HCT116 (cell line): ENCODE measurements at regions not wholly inside any gene's neighbourhood (a gene's known extent, or its start where the extent isn't known, plus 50 kb on each side); places are given as distances from the start of the nearest gene placed in this dataset.

Experiments
- ATAC-seq: fragments of 200-7000 bp; cut with Tn5 transposase; 2 replicates; pipeline ENCODE4 v1.9.1; 2020; ENCODE audit warnings: mild to moderate bottlenecking, moderate library complexity
- BruUV-seq: library from RNA; stranded (reverse); fragments of 400-500 nt; replicated peaks from 2 replicates; lab custom pipeline; 2021; lab: Mats Ljungman, UMichigan
- CTCF ChIA-PET: fragments of 300-600 bp; sonication (Branson Sonifier 250); formaldehyde crosslinking; loops from one replicate; lab custom pipeline; 2021; ENCODE audit warnings: antibody characterized with exemption; lab: Charles Lee
- POLR2A ChIA-PET: fragments of 300-600, 350-600 bp; sonication (Branson Sonifier 250); formaldehyde crosslinking; loops from one replicate; lab custom pipeline; 2021; ENCODE audit warnings: antibody characterized with exemption; lab: Charles Lee
- RAD21 ChIA-PET, 2 experiments: fragments of 300-600 bp; sonication (Branson Sonifier 250); formaldehyde crosslinking; loops; one replicate each; lab custom pipeline; 2023; ENCODE audit warnings: low total read pairs in 2 of 2; ENCODE audit not compliant: uncharacterized antibody in 2 of 2, unreplicated experiment in 2 of 2, low non-redundant PET in 1 of 2; lab: Charles Lee
- DNase-seq: peaks from one replicate; pipeline ENCODE4 v3.0.0-alpha.2; 2010; ENCODE audit warnings: low read depth, low spot score
- H2AFZ ChIP-seq: fragments of 200-600 bp; shearing (Covaris generic), sonication (generic); 2 replicates; pipeline ENCODE4 v1.6.1; 2017; ENCODE audit warnings: low read depth, mixed run types, mixed read lengths, antibody characterized with exemption, low read length; ENCODE audit not compliant: poor library complexity, severe bottlenecking
- H3K27ac ChIP-seq: 2 replicates; pipeline ENCODE4 v1.5.1; 2012; ENCODE audit warnings: low read depth, low read length
- H3K27me3 ChIP-seq: fragments of 200-600 bp; sonication (generic); 2 replicates; pipeline ENCODE4 v1.6.1; 2016; ENCODE audit warnings: mixed run types, low read length, mixed read lengths; ENCODE audit not compliant: insufficient read depth
- H3K36me3 ChIP-seq, 2 experiments: fragments of 200-500 bp in 1 of 2; fragments of 200-600 bp in 1 of 2; sonication (Bioruptor generic) in 1 of 2; sonication (generic) in 1 of 2; 2 replicates each; pipeline versions ENCODE4 v1.5.1 to v1.6.1; 2014 to 2016; ENCODE audit warnings: low read length in 2 of 2, inconsistent platforms in 1 of 2, mixed read lengths in 1 of 2, mixed run types in 1 of 2; ENCODE audit not compliant: insufficient read depth in 2 of 2, control insufficient read depth in 1 of 2
- H3K4me1 ChIP-seq, 2 experiments: fragments of 200-600 bp in 1 of 2; sonication (generic) in 1 of 2; 2 replicates each; pipeline versions ENCODE4 v1.5.1 to v1.6.1; 2012 to 2017; ENCODE audit warnings: low read length in 2 of 2, inconsistent platforms in 1 of 2, mild to moderate bottlenecking in 1 of 2, mixed read lengths in 1 of 2, mixed run types in 1 of 2, moderate library complexity in 1 of 2; ENCODE audit not compliant: insufficient read depth in 2 of 2, control insufficient read depth in 1 of 2
- H3K4me2 ChIP-seq: fragments of 200-600 bp; sonication (generic); 2 replicates; pipeline ENCODE4 v1.6.1; 2017; ENCODE audit warnings: mixed run types, low read length, mixed read lengths
- H3K4me3 ChIP-seq, 2 experiments: fragments of 200-600 bp in 1 of 2; sonication (generic) in 1 of 2; replicated peaks in 1 of 2; 2 replicates each; pipeline ENCODE4 v1.5.1; 2011 to 2016; ENCODE audit warnings: low read length in 2 of 2, control low read depth in 1 of 2, low read depth in 1 of 2, mild to moderate bottlenecking in 1 of 2, mixed read lengths in 1 of 2, mixed run types in 1 of 2
- H3K79me2 ChIP-seq: fragments of 200-600 bp; sonication (generic); 2 replicates; pipeline ENCODE4 v1.6.1; 2017; ENCODE audit warnings: mild to moderate bottlenecking, mixed run types, low read length, moderate library complexity, mixed read lengths; ENCODE audit not compliant: insufficient read depth
- H3K9ac ChIP-seq: fragments of 200-600 bp; sonication (generic); 2 replicates; pipeline ENCODE4 v1.6.1; 2016; ENCODE audit warnings: low read length, mixed read lengths
- H3K9me2 ChIP-seq: fragments of 200-600 bp; sonication (generic), shearing (Covaris generic); 2 replicates; pipeline ENCODE4 v1.6.1; 2017; ENCODE audit warnings: mixed run types, mild to moderate bottlenecking, moderate library complexity; ENCODE audit not compliant: insufficient read depth
- H3K9me3 ChIP-seq, 2 experiments: fragments of 200-500 bp in 1 of 2; fragments of 200-600 bp in 1 of 2; sonication (Bioruptor generic) in 1 of 2; sonication (generic) in 1 of 2; 2 replicates each; pipeline ENCODE4 v1.6.1; 2014 to 2017; ENCODE audit warnings: low read length in 2 of 2, mixed read lengths in 2 of 2, inconsistent platforms in 1 of 2, low read depth in 1 of 2, mild to moderate bottlenecking in 1 of 2, mixed run types in 1 of 2, moderate library complexity in 1 of 2; ENCODE audit not compliant: control insufficient read depth in 1 of 2, insufficient read depth in 1 of 2
- H4K20me1 ChIP-seq: fragments of 200-600 bp; sonication (generic), shearing (Covaris generic); 2 replicates; pipeline ENCODE4 v1.6.1; 2017; ENCODE audit warnings: mixed run types, mild to moderate bottlenecking, moderate library complexity; ENCODE audit not compliant: insufficient read depth
- CBX3 ChIP-seq: IDR thresholded peaks from 2 replicates; pipeline ENCODE4 v1.6.1; 2012; ENCODE audit warnings: low read depth
- CEBPB ChIP-seq: IDR thresholded peaks from 2 replicates; pipeline ENCODE4 v1.6.1; 2012; ENCODE audit warnings: low read depth
- EGR1 ChIP-seq: IDR thresholded peaks from 2 replicates; pipeline ENCODE4 v1.6.1; 2012; ENCODE audit warnings: low read depth
- EZH2 ChIP-seq: fragments of 200-600 bp; sonication (generic); IDR thresholded peaks from 2 replicates; pipeline ENCODE4 v1.6.1; 2017; ENCODE audit warnings: antibody characterized with exemption, mixed run types
- FOSL1 ChIP-seq: IDR thresholded peaks from 2 replicates; pipeline ENCODE4 v1.6.1; 2012; ENCODE audit warnings: low read depth
- JUND ChIP-seq: IDR thresholded peaks from 2 replicates; pipeline ENCODE4 v1.6.1; 2012
- POLR2A ChIP-seq: IDR thresholded peaks from 2 replicates; pipeline ENCODE4 v1.7.0; 2011; ENCODE audit warnings: borderline replicate concordance; ENCODE audit not compliant: insufficient read depth, insufficient read length; ENCODE audit errors: extremely low read depth
- RAD21 ChIP-seq: IDR thresholded peaks from 2 replicates; pipeline ENCODE4 v1.6.1; 2012; ENCODE audit warnings: low read depth, mild to moderate bottlenecking
- SIN3A ChIP-seq: IDR thresholded peaks from 2 replicates; pipeline ENCODE4 v1.6.1; 2012; ENCODE audit warnings: low read depth
- SP1 ChIP-seq: IDR thresholded peaks from 2 replicates; pipeline ENCODE4 v1.6.1; 2012; ENCODE audit warnings: low read depth
- SRF ChIP-seq: IDR thresholded peaks from 2 replicates; pipeline ENCODE4 v1.6.1; 2012; ENCODE audit warnings: low read depth
- TCF7L2 ChIP-seq: IDR thresholded peaks from 2 replicates; pipeline ENCODE4 v1.7.0; 2011; ENCODE audit warnings: borderline replicate concordance, inconsistent platforms; ENCODE audit not compliant: insufficient read depth, insufficient read length; ENCODE audit errors: extremely low read depth
- YY1 ChIP-seq: IDR thresholded peaks from 2 replicates; pipeline ENCODE4 v1.6.1; 2011; ENCODE audit warnings: low read length, low read depth, moderate library complexity, mild to moderate bottlenecking; ENCODE audit not compliant: insufficient replicate concordance; ENCODE audit errors: extremely low read depth
- ZFX ChIP-seq: fragments of 450-650 bp; IDR thresholded peaks from 2 replicates; pipeline ENCODE4 v1.6.1; 2017
- ZNF274 ChIP-seq: fragments of 200-500 bp; sonication (Bioruptor generic); IDR thresholded peaks from 2 replicates; pipeline ENCODE4 v1.6.1; 2014; ENCODE audit warnings: mild to moderate bottlenecking, low read depth, low read length, inconsistent platforms
- intact Hi-C: fragments of 100-400 bp; cut with micrococcal nuclease; formaldehyde crosslinking; loops from 2 replicates; pipeline ENCODE4 v1.10.0; 2022
- TF ChIP-seq, protein P1 (sequence below): IDR thresholded peaks from 2 replicates; pipeline ENCODE4 v1.6.1; 2012
- TF ChIP-seq, protein P2 (sequence below): IDR thresholded peaks from 2 replicates; pipeline ENCODE4 v1.6.1; 2012; ENCODE audit warnings: low read depth
- TF ChIP-seq, protein P3 (sequence below), 3 experiments: fragments of 200-600 bp in 1 of 3; sonication (generic) in 1 of 3; IDR thresholded peaks in 2 of 3; conservative IDR thresholded peaks in 1 of 3; 2 replicates each; pipeline ENCODE4 v1.5.1; 2012 to 2017; ENCODE audit warnings: low read depth in 2 of 3, low read length in 2 of 3, antibody characterized with exemption in 1 of 3, borderline replicate concordance in 1 of 3, control low read depth in 1 of 3, mild to moderate bottlenecking in 1 of 3, mixed read lengths in 1 of 3, mixed run types in 1 of 3, moderate library complexity in 1 of 3; ENCODE audit not compliant: insufficient read depth in 1 of 3
- TF ChIP-seq, protein P4 (sequence below): IDR thresholded peaks from 2 replicates; pipeline ENCODE4 v1.6.1; 2012

- no peaks in the 10 kb centered on the region for H3K4me1 ChIP-seq
- POLR2A ChIA-PET, result no interaction called here
- TF ChIP-seq CEBPB, result no peak
- no peak for TF ChIP-seq SRF
- TF ChIP-seq SIN3A, result no peak
- no peak for TF ChIP-seq YY1
- TF ChIP-seq SP1, result no peak
- TF ChIP-seq EZH2, result no peak
- TF ChIP-seq, protein P1, sequence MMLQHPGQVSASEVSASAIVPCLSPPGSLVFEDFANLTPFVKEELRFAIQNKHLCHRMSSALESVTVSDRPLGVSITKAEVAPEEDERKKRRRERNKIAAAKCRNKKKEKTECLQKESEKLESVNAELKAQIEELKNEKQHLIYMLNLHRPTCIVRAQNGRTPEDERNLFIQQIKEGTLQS, result no peak
- TF ChIP-seq, protein P2, sequence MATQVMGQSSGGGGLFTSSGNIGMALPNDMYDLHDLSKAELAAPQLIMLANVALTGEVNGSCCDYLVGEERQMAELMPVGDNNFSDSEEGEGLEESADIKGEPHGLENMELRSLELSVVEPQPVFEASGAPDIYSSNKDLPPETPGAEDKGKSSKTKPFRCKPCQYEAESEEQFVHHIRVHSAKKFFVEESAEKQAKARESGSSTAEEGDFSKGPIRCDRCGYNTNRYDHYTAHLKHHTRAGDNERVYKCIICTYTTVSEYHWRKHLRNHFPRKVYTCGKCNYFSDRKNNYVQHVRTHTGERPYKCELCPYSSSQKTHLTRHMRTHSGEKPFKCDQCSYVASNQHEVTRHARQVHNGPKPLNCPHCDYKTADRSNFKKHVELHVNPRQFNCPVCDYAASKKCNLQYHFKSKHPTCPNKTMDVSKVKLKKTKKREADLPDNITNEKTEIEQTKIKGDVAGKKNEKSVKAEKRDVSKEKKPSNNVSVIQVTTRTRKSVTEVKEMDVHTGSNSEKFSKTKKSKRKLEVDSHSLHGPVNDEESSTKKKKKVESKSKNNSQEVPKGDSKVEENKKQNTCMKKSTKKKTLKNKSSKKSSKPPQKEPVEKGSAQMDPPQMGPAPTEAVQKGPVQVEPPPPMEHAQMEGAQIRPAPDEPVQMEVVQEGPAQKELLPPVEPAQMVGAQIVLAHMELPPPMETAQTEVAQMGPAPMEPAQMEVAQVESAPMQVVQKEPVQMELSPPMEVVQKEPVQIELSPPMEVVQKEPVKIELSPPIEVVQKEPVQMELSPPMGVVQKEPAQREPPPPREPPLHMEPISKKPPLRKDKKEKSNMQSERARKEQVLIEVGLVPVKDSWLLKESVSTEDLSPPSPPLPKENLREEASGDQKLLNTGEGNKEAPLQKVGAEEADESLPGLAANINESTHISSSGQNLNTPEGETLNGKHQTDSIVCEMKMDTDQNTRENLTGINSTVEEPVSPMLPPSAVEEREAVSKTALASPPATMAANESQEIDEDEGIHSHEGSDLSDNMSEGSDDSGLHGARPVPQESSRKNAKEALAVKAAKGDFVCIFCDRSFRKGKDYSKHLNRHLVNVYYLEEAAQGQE, result no peak
- TF ChIP-seq CBX3, result no peak
- TF ChIP-seq ZNF274, result no peak
- no peak for TF ChIP-seq TCF7L2
- TF ChIP-seq POLR2A, result no peak
- TF ChIP-seq ZFX, result no peak
- TF ChIP-seq, protein P3, sequence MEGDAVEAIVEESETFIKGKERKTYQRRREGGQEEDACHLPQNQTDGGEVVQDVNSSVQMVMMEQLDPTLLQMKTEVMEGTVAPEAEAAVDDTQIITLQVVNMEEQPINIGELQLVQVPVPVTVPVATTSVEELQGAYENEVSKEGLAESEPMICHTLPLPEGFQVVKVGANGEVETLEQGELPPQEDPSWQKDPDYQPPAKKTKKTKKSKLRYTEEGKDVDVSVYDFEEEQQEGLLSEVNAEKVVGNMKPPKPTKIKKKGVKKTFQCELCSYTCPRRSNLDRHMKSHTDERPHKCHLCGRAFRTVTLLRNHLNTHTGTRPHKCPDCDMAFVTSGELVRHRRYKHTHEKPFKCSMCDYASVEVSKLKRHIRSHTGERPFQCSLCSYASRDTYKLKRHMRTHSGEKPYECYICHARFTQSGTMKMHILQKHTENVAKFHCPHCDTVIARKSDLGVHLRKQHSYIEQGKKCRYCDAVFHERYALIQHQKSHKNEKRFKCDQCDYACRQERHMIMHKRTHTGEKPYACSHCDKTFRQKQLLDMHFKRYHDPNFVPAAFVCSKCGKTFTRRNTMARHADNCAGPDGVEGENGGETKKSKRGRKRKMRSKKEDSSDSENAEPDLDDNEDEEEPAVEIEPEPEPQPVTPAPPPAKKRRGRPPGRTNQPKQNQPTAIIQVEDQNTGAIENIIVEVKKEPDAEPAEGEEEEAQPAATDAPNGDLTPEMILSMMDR (IDR thresholded peaks at IDR 0.05 in 2 of 3, conservative IDR thresholded peaks at IDR 0.05 in 1 of 3; ENCODE audit: borderline replicate concordance in 1 of 3, insufficient read depth in 1 of 3, low read depth in 2 of 3, low read length in 2 of 3), result no peak
- TF ChIP-seq JUND, result no peak
- TF ChIP-seq EGR1, result no peak
- no peak for TF ChIP-seq RAD21
- TF ChIP-seq, protein P4, sequence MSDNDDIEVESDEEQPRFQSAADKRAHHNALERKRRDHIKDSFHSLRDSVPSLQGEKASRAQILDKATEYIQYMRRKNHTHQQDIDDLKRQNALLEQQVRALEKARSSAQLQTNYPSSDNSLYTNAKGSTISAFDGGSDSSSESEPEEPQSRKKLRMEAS, result no peak
- TF ChIP-seq FOSL1, result no peak
- TF ChIP-seq, all 23 proteins: peak for 0
- H3K9me2 ChIP-seq, result no peaks in the 10 kb centered on the region
- no peak overlapping the region for H2AFZ ChIP-seq
- DNase-seq, result no peak
- no TSS peak for BruUV-seq
- CTCF ChIA-PET, result no interaction called here
- intact Hi-C loops, result no loop called here
- no peak overlapping the region for H3K4me2 ChIP-seq
- no peak overlapping the region for H3K4me3 ChIP-seq
- no peaks in the 10 kb centered on the region for H3K79me2 ChIP-seq
- no peak overlapping the region for H3K9ac ChIP-seq
- ATAC-seq, result no peak
- H4K20me1 ChIP-seq, result no peaks in the 10 kb centered on the region
- H3K36me3 ChIP-seq, result no peaks in the 10 kb centered on the region
- H3K27ac ChIP-seq, result no peak overlapping the region
- RAD21 ChIA-PET, result no interaction called here
- H3K27me3 ChIP-seq, result no peaks in the 10 kb centered on the region
- H3K9me3 ChIP-seq, result no peaks in the 10 kb centered on the region
Observed at GRCh38 chr4:183852910-183853547, 52.1 kb upstream of the STOX2 start.
